Amygdala (tissue), 56 donors: ENCODE measurements at regions not wholly inside any gene's neighbourhood (a gene's known extent, or its start where the extent isn't known, plus 50 kb on each side); places are given as distances from the start of the nearest gene placed in this dataset.

Experiments
- DNase-seq, 56 donors: peaks; one replicate each; lab custom pipeline; 2025; lab: John Stamatoyannopoulos, UW

GRCh38 chr20:63060057-63060991 is 53.6 kb upstream of the BHLHE23 start:
- peak in 1 of 56 donors; percentile 30 for DNase-seq

DNA sequence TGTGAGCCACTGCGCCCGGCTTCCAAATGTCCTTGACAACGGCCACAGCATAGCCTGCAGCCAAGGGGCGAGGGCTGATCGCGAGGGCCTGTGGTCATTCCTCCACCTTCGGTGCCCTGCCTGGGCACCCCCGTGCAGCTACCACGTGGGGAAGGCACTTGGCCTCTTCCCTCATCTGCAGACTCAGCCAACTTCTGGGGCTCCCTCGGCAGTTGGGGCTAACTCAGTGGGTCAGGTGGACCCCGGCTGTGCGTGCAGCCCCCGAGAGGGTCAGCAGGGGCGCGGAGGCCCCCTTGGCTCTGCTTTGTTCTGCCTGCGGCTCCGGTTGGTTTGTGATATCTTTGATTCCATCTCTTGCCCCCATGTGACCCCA is 52.9 kb upstream of the BHLHE23 start:
- DNase-seq = no peak

GRCh38 chr20:63058696-63059335 is 52.1 kb upstream of the BHLHE23 start:
- DNase-seq = no peak

GRCh38 chr20:63057171-63058117 is 50.7 kb upstream of the BHLHE23 start:
- DNase-seq = no peak

DNA sequence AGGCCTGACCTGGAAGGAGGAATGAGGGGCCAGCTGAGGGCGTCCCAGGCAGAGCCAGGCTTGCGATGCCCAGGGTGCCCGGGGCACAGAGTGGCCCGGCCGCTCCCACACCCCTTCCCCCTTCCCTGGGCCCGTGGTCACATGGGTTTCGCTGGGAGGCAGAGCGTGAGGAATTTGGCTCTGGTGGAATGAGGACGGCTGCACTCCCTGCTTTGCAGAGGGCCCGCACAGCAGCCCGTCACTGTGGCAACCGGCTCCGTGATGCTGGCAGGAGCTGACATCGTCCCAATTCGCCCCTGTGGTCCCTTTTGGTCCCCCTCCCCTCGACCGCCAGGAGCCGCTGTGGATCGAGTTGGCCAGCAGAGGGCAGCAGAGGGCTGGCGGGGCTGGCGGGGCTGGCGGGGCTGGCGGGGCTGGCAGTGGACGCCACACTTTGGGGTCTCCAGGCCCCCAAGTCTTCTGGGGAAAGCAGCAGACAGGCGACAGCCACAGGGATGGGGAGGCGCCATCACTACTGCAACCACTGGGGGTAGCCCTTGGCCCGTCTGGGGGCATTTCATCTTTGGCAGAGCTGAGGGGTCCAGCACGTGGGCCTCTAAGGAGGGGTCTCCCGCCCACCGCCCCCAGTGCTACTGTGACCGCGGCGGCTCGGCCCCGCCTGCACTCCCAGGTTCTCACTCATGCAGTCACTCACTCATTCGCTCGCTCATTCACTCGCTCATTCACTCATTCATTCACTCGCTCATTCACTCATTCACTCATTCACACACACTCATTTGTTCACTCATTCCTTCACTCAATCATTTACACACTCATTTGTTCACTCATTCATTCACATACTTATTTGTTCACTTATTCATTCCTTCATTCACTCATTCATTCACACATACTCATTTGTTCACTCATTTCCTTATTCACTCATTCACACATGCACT is 49.7 kb upstream of the BHLHE23 start:
- DNase-seq = peak in 24 of 56 donors; percentile 15 to 61 (median 32)
